Testis (tissue), 2 donors: ENCODE measurements at regions not wholly inside any gene's neighbourhood (a gene's known extent, or its start where the extent isn't known, plus 50 kb on each side); places are given as distances from the start of the nearest gene placed in this dataset.

Source experiments
- POLR2A ChIP-seq: fragments of 450-650 bp; IDR thresholded peaks from one replicate; pipeline ENCODE4 v1.6.1; 2017; ENCODE audit warnings: antibody characterized with exemption, mild to moderate bottlenecking, moderate library complexity
- TF ChIP-seq, protein P1 (sequence below), 3 experiments: fragments of 450-650 bp in 2 of 3; fragments of 200-600 bp in 1 of 3; sonication (generic) in 1 of 3; IDR thresholded peaks; one replicate each; pipeline ENCODE4 v1.5.1; 2016 to 2019; ENCODE audit warnings: antibody characterized with exemption in 3 of 3, mild to moderate bottlenecking in 2 of 3, moderate library complexity in 1 of 3

DNA sequence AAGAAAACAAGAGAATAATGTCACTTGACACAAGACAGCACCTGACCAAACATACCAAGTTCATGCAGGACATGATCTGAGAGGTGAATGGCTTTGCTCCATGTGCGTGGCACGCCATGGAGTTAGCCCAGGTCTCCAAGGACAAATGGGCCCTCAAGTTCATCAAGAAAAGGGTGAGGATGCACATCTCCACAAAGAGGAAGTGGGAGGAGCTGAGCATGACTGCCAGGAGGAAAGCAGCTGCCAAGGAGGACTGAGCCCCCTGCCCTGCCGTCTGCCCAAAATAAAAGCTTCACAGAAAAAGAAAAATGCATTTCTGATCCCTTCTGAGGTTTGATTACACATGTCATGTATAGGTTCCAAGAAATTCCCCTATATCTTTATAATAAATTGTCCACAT, 82.0 kb upstream of the TSHZ2 start:
- TF ChIP-seq, protein P1, sequence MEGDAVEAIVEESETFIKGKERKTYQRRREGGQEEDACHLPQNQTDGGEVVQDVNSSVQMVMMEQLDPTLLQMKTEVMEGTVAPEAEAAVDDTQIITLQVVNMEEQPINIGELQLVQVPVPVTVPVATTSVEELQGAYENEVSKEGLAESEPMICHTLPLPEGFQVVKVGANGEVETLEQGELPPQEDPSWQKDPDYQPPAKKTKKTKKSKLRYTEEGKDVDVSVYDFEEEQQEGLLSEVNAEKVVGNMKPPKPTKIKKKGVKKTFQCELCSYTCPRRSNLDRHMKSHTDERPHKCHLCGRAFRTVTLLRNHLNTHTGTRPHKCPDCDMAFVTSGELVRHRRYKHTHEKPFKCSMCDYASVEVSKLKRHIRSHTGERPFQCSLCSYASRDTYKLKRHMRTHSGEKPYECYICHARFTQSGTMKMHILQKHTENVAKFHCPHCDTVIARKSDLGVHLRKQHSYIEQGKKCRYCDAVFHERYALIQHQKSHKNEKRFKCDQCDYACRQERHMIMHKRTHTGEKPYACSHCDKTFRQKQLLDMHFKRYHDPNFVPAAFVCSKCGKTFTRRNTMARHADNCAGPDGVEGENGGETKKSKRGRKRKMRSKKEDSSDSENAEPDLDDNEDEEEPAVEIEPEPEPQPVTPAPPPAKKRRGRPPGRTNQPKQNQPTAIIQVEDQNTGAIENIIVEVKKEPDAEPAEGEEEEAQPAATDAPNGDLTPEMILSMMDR (IDR thresholded peaks at IDR 0.05), result no peak
- no peak for TF ChIP-seq POLR2A
